Upper lobe of left lung (tissue), 4 donors: ENCODE measurements at regions not wholly inside any gene's neighbourhood (a gene's known extent, or its start where the extent isn't known, plus 50 kb on each side); places are given as distances from the start of the nearest gene placed in this dataset.

ENCODE experiments used
- EP300 ChIP-seq, 4 donors: sonication (generic); formaldehyde crosslinking; IDR thresholded peaks; one replicate each; pipeline ENCODE4 v1.5.1; 2017; ENCODE audit warnings: antibody characterized with exemption in 4 of 4, control low read depth in 2 of 4
- POLR2A ChIP-seq, 4 donors: fragments of 450-650 bp; IDR thresholded peaks; one replicate each; pipeline ENCODE4 v1.5.1; 2016 to 2017; ENCODE audit warnings: antibody characterized with exemption in 4 of 4, mild to moderate bottlenecking in 2 of 4
- POLR2AphosphoS5 ChIP-seq, 2 donors: sonication (generic); formaldehyde crosslinking; IDR thresholded peaks; one replicate each; pipeline ENCODE4 v1.5.1; 2017; ENCODE audit warnings: antibody characterized with exemption in 2 of 2
- TF ChIP-seq, protein P1 (sequence below), 6 experiments: fragments of 450-650 bp in 4 of 6; fragments of 200-600 bp in 2 of 6; sonication (generic) in 2 of 6; IDR thresholded peaks; one replicate each; pipeline ENCODE4 v1.5.1; 2016 to 2019; ENCODE audit warnings: antibody characterized with exemption in 6 of 6

DNA sequence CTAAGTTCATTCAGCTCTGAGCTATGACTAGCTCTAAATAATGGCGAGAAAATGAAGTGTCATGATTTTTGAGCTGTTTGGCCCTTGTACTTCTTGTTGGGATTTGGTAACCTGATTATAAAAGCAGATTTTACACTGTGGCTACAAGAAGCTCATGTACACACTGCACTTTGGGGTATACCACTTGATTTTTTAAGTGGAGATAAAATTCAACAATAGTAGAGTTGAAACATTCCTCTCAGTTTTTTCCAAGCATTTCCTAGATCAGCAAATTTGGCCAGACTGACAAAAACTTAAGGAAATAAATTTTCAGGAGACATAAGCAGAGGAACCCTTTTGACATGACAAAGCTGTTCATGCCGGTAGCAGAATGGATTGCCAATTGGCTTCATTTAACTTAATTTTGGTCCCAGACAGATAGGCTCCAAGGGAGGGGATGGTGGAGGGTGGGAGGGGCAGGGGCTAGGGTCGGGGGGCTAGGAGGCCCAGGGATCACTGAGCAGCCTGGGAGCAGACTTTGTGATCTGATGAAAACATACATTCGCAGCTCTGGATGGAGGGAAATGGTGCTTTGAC lies 575.9 kb downstream of the METTL15 start:
- TF ChIP-seq, protein P1, sequence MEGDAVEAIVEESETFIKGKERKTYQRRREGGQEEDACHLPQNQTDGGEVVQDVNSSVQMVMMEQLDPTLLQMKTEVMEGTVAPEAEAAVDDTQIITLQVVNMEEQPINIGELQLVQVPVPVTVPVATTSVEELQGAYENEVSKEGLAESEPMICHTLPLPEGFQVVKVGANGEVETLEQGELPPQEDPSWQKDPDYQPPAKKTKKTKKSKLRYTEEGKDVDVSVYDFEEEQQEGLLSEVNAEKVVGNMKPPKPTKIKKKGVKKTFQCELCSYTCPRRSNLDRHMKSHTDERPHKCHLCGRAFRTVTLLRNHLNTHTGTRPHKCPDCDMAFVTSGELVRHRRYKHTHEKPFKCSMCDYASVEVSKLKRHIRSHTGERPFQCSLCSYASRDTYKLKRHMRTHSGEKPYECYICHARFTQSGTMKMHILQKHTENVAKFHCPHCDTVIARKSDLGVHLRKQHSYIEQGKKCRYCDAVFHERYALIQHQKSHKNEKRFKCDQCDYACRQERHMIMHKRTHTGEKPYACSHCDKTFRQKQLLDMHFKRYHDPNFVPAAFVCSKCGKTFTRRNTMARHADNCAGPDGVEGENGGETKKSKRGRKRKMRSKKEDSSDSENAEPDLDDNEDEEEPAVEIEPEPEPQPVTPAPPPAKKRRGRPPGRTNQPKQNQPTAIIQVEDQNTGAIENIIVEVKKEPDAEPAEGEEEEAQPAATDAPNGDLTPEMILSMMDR (IDR thresholded peaks at IDR 0.05): no peak
- no peak for TF ChIP-seq POLR2AphosphoS5 (IDR thresholded peaks at IDR 0.05)
- no peak for TF ChIP-seq POLR2A (IDR thresholded peaks at IDR 0.05)
- no peak for TF ChIP-seq EP300 (IDR thresholded peaks at IDR 0.05)
